LoVo (cell line): ENCODE measurements at regions not wholly inside any gene's neighbourhood (a gene's known extent, or its start where the extent isn't known, plus 50 kb on each side); places are given as distances from the start of the nearest gene placed in this dataset.

ENCODE experiments used
- DNase-seq: peaks from one replicate; pipeline ENCODE4 v3.0.0-alpha.2; 2016; ENCODE audit warnings: low spot score

DNA sequence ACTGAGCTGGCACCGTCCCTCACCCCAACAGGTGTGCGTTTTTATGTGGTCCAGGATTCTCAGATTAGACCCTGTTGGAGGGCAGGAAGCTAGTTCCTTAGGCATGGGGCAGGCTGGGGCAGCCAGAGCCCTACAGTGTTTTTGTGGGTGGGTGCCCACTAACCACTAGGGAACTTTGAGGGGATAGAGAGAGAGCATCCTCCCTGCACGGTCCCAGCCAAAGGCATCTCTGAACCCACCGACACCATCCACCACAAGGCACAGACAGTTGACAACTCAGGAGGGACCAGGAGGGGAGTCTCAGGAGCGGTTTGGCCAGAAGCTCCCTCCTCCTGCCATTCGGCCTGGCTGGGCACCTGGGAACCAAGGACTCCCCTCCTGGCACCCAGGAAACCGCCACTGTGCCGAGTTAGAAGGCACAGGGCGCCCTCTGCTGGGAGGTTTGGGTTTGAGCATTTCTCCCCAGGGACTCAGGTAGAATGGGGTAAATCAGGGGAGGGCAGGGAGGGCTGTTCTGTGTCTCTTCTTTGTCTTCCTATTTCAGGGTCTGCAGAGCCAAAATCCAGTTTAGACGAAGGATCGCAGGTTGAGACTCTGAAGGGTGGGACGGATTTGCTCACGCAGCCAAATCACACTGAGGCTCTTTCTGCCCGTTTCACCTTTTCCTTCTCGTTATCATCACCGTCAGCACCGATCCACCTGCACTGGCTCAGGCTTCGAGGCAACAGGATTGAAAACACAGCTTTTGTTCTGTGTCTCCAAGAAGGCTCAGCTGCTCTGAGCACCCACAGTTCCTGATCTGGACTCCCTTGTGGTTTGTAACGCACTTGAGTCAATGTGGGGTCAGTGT lies 84.8 kb upstream of the COL13A1 start:
- DNase-seq: peak; percentile 54

DNA sequence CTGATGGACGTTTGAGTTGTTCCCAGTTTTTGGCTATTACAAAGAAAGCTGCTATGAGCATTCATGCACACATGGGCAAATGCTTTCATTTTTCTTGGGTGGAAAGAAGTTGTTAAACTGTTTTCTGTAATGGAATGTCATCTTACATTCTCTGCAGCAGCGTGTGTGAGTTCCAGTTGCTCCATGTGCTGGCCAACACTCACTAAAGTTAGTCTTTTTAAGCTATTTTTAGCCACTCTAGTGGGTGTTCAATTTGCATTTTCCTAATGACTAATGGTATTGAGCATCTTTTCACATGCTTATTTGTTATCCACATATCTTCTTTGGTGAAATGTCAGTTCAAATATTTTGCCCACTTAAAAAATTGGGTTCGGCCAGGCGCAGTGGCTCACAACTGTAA lies 82.8 kb upstream of the COL13A1 start:
- no peak for DNase-seq

DNA sequence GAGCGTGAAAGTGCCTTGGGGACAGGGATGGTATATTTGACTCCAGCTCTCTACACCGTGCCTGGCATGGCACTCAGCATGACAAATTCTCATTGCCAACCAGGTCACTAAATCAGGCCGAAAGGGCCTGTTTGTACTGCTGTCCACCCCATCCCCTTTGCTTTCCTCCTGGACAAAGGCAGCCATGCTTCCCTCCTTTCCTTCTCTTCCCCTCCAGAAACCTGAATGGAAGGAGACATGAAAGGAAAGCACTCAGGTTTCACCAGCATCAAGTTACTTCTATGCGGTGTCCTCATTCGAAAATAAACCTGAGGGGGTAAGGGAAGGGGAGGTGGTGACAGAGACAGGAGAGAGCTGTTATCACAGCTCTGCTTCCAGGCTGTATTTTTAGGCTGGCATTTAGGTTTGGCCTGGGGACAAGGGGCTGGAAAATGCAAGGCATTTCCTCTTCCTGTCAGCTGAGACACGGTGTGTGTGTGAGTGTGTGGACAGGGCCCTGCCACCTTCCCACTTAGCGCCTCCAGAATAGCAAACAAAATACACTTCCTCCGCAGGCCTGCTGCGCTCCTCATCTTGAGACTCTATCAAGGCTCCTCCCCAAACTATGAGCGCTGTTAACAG lies 79.9 kb upstream of the COL13A1 start:
- no peak for DNase-seq

DNA sequence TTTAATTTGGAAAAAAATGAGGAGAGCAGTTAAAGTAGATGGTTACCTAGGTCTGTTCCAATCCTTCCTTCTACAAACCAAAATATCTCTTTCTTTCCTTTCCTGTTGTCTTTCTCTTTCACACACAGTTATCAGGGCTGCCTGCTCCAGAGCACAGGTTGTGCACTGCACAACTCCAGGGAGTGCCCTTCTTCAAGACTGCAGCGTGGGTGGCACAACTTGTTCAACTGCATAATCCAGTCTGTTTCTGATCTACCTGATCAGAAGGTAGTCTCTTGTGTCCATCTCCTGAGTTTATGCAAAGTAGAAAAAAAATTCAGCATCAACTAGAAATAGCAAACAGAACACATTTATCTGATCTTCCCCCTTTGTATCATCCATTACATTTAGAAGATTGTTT lies 78.1 kb upstream of the COL13A1 start:
- DNase-seq: no peak

DNA sequence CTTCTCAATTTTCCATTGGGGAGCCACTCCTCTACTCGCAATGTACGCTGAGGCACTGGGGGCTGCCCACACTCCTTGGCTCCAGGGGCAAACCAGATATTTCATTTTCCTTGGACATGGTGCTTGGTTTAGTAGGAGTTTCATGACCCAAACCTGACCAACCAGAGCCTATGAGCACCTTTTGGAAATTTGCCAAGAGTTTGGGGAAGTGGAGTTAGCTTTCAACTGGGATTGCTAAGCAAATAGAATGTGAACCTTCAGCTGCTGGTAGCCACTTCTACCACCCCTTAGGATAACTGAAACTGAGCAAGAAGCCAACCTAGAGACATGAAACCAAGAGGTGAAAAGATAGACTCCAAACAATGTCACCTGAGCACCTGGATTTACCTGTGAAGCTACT lies 74.9 kb upstream of the COL13A1 start:
- DNase-seq: no peak

DNA sequence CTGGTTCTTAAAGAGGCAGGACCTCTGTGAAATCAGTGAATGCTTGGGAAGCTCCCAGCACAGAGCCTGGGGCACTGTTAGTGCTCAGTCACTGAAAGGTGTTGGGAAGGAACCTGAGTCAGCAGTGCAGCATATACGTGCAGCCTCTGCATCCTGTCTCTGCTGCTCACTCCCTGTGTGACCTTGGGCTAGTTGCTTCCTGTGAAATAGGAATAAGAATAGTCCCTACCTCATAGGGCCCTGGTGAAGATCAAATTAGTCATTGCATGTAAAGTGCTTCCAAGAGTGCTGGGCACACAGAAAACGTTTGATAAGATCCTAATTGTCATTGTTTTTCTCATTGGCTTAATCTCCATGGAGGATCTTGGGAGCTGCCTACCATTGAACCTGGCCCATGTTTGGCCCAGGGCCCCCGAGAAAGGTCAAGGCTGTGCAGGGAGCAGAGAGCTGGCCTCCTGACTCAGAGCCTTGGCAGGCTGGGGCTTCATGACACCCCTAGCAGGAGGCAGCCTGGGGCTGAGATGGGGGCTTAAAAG lies 73.3 kb upstream of the COL13A1 start:
- no peak for DNase-seq

DNA sequence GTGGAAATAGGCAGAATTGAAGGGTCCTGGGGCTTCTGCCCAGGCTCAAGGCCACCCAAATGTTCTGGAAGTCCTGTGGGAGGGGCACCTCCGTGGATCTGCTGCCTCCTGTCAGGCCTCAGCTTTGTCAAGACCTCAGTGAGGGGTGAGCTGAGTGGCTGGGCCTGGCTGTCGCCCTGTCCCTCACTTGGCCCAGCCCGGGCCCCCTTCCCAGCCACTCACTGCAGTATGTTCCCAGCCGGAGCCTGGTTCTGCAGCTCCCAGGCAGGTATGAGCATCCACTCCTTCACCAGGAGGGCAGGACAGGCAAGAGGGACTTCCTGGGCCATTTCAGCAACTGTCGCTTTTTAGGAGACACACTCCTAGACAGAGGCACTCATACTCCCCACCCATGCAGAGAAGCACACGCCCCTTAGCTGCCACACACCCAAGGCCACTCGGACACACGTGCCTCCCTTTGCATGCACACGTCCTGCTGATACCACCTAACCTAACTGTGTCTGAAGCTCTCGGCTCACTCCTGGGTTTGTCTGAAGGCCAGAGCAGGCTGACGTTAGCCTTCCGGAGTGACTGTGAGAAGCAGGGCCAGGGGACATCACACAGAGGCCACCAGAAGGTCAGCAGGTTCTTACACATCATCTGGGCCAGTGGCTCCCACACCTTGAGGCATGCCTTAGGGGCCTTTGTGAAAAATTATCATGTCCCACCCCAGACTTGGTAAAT lies 72.2 kb upstream of the COL13A1 start:
- DNase-seq: no peak

DNA sequence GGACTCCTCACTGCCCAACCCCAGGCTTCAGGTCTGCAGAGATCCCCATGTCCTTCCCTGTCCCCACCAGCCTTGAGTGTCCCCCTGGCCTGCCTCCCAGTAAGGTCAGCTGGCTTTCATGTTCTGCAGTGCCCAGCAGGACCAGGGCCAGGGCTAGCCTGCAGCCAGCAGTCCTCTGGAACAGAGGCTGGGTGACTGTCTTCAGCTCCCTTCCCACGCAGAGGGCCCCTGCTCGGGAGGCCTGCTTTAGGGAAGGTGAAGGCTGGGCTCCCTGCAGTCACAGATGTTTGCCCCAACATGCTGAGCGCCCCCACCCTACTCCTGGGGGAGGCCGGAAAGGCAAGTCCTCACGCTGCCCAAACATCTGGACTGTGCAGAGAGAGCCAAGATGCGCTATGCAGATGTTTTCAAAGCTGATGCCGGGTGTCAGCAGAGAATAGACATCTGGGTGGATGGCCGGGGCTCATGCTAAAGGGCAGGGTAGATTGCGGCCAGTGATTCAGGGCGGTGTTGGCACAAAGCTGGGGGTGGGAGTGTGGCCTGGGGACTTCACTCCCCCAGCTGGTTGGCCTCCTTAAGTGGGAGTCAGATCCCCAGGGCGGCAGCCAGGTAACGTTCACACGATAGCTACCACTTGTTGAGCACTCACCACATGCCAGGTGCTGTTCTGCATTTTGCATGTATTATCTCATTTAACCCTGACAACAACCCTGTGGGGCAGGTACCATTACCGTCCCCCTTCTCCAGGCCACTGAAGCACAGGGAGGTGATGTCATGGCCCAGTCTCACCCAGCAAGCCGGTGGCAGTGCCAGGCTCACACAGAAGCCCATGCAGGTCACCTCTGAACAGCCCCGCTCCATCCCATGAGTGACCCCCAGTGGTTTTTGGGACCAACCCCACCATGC lies 71.2 kb upstream of the COL13A1 start:
- no peak for DNase-seq

DNA sequence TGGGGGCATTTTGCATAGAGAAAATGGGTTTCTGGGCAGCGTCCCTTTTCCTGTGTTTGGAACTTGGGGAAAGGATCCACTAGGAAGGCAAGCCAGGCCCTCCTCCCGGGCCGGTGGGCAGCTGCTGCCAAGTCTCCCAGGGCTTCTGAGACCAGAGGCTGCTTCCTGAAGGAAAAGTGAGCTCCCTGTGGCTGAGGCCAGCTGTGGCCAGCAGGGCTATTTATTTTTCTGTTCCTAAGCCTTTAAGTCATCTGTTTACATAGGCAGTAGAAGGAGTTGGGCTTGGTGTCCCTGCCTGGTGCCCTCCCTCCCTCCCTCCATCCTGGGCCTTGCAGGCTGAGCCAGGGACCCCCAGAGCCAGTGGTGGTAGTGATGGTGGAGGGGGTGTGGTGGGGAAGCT lies 70.5 kb upstream of the COL13A1 start:
- DNase-seq: no peak

DNA sequence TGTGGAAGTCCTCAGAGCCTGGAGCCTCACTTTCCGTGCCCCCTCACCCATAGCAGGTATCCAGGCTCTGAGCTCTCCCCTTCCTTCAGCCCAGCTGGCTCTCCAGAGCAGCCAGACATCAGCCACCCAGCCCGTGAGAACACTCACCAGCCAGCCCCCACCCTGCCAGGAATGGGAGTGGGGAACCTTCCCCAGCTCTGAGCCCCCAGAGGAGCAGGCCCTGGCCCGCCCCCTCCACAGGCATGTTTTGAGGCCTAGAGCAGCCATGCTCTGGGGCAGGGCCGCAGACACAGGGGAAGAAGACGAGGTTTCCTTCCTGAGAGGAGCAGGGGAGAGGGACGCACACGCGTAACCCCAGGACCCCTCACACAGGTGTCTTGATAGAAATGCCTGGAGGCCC lies 70.0 kb upstream of the COL13A1 start:
- no peak for DNase-seq

DNA sequence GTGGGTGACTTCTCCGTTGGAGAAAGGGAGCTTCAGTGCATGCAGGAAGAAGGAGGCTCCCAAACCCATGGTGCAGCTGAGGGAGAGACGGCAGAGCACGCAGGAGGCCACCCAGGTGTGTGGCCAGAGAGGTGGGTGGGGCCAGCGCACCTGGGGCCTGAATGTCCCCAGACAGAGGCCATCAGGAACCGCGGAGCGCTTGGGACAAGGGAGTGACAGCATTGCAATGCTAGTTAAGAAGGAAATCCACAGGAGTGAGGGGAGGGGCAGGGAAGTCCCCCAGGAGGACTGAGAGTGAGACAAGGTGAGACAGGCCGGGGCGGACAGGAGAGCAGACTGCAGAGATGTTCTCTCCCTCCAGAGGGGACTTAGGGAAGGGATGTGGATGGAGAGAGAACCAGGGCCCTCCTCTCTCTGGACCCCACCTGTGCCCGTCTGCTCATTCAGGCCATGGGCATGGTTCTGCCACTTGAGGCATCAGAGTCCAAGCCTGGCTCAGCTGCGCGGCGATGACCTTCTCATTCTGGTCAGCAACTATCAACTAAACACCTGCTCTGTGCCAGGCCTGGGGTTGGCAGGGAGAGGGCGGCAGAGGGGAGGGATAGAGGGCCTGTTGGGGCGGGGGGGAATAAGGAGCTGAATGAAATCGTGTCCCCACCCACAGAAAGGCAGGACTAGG lies 69.4 kb upstream of the COL13A1 start:
- no peak for DNase-seq

DNA sequence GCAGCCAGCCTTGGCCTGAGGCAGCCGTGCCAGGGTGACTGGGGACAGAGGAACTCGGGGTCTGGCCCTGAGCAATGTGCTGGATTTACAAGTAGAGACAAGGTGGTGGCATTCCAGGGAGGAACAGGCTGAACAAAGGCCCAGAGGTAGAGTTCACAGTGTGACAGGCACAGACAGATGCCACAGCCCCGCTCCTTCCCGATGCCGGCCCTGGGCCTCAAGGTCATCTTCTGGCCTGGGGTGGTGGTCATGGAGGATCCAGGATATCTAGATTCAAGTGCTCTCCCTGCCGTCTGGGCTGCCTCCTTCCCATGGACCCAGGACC lies 68.9 kb upstream of the COL13A1 start:
- no peak for DNase-seq

DNA sequence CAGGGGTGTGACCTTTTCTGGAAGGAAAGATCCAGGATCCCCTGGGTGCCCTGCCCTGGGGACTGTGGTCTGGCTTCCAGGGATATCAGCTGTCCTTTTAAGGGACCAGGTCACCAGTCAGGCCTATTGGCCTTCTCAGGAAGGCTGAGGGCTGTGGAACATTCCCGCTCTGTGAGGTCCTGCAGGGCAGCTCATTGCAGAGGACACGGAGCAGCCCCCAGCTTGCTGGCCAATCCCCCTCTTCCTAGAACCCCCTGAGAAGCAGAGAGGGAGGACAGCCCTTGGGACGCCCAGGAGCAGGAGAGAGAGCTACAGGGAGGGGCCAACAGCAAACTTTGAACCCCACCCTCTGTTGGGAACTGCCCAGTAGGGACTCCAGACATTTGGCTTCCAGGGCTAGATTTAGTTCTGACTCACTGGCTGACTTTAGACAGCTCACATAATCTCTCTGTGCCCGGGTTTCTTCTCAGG lies 67.9 kb upstream of the COL13A1 start:
- DNase-seq: no peak

DNA sequence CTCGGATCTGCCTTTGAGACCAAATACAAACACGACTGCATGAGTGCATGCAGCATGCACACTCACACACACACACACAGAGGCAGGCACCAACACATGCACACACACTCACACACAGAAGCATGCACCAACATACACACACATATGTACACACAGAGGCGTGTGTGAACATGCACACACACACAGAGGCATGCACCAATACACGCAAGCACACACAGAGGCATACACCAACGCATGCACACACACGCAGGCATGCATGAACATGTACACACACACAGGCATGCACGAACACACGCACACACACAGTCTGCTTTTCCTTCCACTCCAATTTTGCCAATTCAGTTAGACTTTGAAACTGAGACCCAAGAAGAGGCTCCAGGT lies 67.3 kb upstream of the COL13A1 start:
- DNase-seq: no peak

DNA sequence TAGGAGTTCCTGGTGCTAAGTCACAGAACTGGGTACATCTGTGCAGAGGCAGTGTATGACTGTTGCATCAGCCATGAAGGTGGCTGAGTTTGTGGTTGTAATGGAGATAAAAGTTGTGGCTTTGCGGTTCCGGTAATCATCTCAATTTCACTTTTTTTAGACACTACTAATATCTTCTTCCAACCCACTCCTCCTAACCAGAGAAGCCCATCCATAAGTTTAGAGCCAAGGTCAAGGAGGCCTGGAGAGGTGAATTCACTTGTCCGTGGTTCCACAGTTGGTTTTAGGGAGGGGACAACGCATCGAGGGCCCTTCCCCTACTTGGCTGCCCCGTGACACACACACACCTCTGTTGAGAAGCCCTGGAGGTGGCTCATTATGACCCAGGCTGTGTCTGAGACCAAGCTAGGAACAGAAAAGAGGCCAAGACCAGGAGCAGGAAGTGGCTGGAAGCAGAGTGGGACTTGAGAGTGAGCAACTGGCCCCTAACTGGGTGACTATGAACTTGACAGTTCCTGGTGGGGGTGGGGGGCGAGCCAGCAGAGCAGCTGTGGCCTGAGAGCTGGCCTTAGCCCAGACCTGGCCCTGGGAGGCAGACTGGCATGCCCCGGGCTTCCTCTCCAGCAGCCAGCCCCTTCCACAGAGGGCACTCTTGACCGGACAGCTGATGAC lies 66.8 kb upstream of the COL13A1 start:
- DNase-seq: no peak

DNA sequence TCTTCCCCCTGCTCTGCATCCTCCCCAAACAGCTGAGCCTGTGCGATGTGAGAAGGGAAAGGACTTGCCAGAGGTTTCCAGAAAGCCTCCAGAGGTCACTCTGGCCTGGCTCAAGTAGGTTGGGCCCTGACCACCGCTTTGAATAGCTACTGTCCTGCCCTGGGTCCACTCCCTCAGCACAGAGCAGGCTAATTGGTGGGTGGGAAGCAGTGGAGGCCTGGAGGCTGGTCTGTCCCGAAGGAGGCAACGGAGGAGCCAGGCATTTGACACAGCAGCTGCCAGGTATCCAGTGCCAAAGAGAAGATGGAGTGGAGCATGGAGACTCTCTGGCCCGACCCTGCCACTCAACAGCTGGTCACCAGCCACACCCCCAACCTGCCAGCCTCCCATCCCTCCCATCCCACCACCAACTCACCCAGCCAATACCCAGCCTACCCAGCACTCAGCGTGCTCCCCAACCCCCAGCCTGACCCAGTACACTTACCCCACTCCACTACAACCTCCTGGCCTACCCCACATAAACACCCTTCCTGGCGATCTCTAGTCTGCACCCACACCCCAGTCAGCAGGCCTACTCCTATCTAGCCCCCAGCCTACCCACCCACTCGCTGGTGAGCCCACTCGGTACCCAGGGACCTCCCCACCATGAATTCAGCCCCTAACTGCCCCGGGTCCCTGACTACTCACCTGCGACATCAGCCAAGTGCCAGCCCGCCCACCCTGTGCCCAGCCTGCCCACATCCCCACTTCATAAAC lies 64.6 kb upstream of the COL13A1 start:
- DNase-seq: no peak

DNA sequence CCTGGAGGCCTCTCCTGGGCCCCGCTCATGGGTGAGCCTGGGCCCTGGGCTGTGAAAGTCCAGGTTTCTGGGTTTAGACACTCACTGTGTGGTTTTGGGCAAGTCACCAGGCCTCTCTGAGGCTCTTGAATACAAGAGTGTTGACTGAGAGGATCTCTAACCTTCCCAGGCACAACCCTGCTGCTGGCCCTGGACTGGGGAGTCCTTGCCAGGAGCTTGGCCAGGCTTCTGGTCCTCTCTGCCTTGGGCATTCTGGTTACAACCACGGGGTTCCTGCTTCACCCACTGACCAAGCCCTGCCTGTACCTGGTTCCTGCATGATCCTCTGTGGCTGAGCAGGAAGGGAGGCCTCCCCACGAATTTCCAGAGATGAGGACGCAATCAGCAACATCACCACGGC lies 63.6 kb upstream of the COL13A1 start:
- DNase-seq: no peak

DNA sequence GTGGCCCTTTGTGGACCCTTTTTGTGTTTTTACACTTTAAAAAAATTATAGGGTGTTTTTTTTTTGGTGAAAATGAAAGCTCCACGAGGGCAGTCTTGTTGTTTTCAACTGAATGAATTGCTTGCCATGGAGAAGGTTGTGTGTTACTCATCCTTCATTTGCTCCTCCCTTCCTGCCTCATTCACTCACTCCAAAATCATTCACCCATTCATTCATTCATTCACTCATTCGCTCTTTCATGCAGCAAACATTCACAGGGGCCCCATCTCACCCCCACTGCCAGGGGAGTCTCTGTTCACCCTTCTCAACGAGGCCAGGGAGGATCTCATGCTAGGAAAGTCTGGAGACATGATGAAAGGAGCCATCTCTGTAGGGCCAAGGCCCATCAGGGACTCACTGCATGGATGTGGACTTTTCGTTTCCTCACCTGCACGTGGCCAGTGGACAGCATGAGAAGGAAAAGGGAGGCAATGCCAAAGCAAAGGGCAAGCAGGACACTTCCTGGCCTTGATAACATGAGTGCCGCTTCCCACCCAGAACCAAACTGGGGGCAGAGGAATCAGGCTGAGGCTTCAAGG lies 62.8 kb upstream of the COL13A1 start:
- no peak for DNase-seq

DNA sequence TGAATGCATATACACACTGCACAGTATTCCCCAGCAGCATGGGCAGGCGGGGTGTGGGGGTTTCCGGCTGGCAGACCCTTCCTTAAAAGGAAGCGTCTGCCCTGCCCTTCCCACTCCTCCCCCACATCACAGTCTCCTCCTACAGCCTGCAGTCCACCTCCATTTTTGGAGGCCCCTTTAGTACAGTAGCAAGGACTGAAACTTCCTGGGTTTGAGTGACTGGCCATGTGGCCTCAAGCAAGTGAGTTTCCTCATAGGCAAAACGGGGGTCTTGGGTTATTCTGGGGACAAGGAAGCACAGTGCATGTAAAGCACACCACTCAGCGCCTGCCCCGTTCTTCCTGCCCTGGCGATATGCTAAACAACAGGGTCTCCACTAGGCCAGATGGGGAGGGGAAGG lies 62.1 kb upstream of the COL13A1 start:
- DNase-seq: no peak

DNA sequence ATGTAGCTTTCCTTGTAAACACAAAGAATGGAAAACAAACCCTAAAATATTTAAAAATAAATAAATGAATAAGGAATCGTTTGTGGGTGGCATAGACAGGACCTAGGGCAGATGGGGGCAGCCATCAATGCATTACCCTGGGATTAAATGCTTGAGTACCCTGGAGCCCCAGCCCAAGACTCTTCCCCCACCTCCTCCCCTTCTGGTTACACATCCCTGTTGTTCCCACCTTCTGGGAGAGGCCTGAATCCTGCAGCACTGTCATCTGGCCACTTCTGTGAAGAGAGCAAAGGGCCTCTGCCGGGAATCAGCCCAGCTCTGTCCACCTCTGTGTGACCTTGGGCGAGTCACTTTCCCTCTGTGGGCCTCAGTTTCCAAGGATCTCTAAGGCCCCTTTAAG lies 61.6 kb upstream of the COL13A1 start:
- no peak for DNase-seq
